ENCODE measurements at regions not wholly inside any gene's neighbourhood (a gene's known extent, or its start where the extent isn't known, plus 50 kb on each side); places are given as distances from the start of the nearest gene placed in this dataset.

DNA sequence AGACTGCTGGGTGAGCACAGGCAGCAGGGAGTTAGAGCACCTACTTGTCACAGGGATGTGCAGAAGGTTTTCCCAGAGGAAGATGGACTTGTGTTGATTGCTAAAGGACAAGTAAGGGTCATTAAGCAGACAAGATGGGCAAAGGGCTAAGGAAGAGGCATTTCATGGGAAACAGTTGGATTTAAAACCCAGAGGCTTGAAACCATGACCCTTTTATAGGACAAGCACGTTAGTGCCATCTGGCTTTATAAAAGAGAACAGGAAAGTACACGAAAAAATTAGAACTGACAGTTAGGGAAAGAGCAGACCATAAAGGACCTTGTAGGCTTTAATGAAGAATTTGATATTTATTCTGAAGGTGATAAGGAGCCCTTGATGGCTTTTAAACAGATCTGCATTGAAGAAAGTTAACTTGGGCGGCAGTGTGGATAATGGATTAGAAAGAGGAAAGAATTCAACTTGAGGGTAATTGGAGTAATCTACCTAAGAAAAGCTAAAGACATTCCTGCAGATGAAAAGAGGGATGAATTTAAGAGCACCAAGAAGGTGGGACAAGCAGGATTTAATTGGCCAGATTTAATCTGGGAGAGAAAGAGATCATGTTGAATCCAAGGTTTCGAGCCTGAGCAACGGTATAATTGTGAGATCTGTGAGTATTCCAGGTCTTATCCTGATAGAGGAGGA lies 68.6 kb downstream of the ZC3H11B start:
- Histone ChIP-seq H3K4me1 (ENCODE audit: control insufficient read depth, insufficient read depth, low read length) (no peaks in the 10 kb centered on the region), H3K4me3 (ENCODE audit: low read depth, low read length) (no peak overlapping the region), H3K36me3 (ENCODE audit: control insufficient read depth in 2 of 2, insufficient read depth in 1 of 2, low read length in 2 of 2) (no peaks in the 10 kb centered on the region), H3K9me3 (ENCODE audit: control insufficient read depth, insufficient read depth, low read depth, low read length) (no peaks in the 10 kb centered on the region), H3K27ac (ENCODE audit: extremely low read depth, low read depth, low read length) (no peak overlapping the region)
- ChIA-PET CTCF (no interaction called here), POLR2A (no interaction called here)
- no peak for TF ChIP-seq ZNF423 (tag by site-specific recombination; IDR thresholded peaks at IDR 0.05)
- TF ChIP-seq, protein P1, sequence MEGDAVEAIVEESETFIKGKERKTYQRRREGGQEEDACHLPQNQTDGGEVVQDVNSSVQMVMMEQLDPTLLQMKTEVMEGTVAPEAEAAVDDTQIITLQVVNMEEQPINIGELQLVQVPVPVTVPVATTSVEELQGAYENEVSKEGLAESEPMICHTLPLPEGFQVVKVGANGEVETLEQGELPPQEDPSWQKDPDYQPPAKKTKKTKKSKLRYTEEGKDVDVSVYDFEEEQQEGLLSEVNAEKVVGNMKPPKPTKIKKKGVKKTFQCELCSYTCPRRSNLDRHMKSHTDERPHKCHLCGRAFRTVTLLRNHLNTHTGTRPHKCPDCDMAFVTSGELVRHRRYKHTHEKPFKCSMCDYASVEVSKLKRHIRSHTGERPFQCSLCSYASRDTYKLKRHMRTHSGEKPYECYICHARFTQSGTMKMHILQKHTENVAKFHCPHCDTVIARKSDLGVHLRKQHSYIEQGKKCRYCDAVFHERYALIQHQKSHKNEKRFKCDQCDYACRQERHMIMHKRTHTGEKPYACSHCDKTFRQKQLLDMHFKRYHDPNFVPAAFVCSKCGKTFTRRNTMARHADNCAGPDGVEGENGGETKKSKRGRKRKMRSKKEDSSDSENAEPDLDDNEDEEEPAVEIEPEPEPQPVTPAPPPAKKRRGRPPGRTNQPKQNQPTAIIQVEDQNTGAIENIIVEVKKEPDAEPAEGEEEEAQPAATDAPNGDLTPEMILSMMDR (tag by site-specific recombination; IDR thresholded peaks at IDR 0.05): peak; percentile 27
- no peak for TF ChIP-seq ZIC2 (tag by site-specific recombination; IDR thresholded peaks at IDR 0.05)
- TF ChIP-seq, protein P2, sequence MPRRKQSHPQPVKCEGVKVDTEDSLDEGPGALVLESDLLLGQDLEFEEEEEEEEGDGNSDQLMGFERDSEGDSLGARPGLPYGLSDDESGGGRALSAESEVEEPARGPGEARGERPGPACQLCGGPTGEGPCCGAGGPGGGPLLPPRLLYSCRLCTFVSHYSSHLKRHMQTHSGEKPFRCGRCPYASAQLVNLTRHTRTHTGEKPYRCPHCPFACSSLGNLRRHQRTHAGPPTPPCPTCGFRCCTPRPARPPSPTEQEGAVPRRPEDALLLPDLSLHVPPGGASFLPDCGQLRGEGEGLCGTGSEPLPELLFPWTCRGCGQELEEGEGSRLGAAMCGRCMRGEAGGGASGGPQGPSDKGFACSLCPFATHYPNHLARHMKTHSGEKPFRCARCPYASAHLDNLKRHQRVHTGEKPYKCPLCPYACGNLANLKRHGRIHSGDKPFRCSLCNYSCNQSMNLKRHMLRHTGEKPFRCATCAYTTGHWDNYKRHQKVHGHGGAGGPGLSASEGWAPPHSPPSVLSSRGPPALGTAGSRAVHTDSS (tag by site-specific recombination; IDR thresholded peaks at IDR 0.05): no peak

DNA sequence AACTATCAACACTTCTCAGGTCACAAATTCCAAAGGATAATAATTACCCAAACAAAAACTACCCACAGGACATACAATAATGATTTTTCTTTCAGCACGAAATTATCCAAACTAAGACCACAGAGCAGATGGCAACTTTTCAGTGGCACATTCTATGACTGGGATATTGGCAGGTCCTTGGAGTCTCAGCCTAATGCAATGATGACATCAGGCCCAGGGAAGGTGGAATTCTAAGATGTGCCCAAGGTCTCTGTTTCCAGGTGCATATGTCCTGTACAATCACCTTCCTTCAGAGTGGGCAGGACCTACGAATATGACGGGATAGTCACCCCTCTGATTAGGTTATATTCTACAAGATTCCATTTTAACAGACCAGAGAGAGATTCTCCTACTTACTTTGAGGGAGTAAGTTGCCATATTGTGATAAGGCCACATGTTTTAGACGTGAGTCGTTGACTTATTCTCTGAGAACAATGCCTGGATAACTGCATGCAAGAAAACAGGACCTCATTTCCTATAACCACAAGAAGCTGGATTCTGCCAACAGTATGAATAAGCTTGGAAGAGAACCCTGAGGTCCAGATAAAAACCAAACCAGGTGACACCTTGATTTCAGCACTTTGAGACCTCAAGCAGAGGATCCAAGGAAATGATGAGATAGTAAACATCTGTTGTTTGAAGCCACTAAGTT lies 69.9 kb downstream of the ZC3H11B start:
- ChIA-PET CTCF (interaction anchor here (0.6 to 1.6 kb wide), 3 partner anchors 12 to 43 kb away, joined by 3 to 4 read pairs (median 3); no protein-coding TSS in a partner anchor), POLR2A (no interaction called here)
- H3K27ac ChIP-seq (ENCODE audit: extremely low read depth, low read depth, low read length): no peak overlapping the region
- H3K4me3 ChIP-seq (ENCODE audit: low read depth, low read length): no peak overlapping the region
- H3K36me3 ChIP-seq (ENCODE audit: control insufficient read depth in 2 of 2, insufficient read depth in 1 of 2, low read length in 2 of 2): no peaks in the 10 kb centered on the region
- TF ChIP-seq KLF10 (tag by site-specific recombination; IDR thresholded peaks at IDR 0.05) (no peak), ZNF350 (tag by site-specific recombination; IDR thresholded peaks at IDR 0.05) (no peak), KLF8 (tag by site-specific recombination; IDR thresholded peaks at IDR 0.05) (no peak)
- no peaks in the 10 kb centered on the region for H3K4me1 ChIP-seq (ENCODE audit: control insufficient read depth, insufficient read depth, low read length)
- no peaks in the 10 kb centered on the region for H3K9me3 ChIP-seq (ENCODE audit: control insufficient read depth, insufficient read depth, low read depth, low read length)

GRCh38 chr1:219541946-219542345 lies 71.0 kb downstream of the ZC3H11B start:
- TF ChIP-seq ZFP41 (tag by site-specific recombination; IDR thresholded peaks at IDR 0.05; ENCODE audit: borderline replicate concordance): no peak
- no peak for TF ChIP-seq ZNF610 (tag by site-specific recombination; IDR thresholded peaks at IDR 0.05; ENCODE audit: borderline replicate concordance)
- no peak for TF ChIP-seq ZNF560 (tag by site-specific recombination; IDR thresholded peaks at IDR 0.05; ENCODE audit: borderline replicate concordance)
- TF ChIP-seq, protein P2 (tag by site-specific recombination; IDR thresholded peaks at IDR 0.05): no peak
- no peak for TF ChIP-seq ZNF274 (IDR thresholded peaks at IDR 0.05; ENCODE audit: low read length)
- TF ChIP-seq ZNF274 (tag by site-specific recombination; IDR thresholded peaks at IDR 0.05; ENCODE audit: borderline replicate concordance): no peak
- TF ChIP-seq ZNF23 (tag by site-specific recombination; IDR thresholded peaks at IDR 0.05; ENCODE audit: borderline replicate concordance): no peak
- TF ChIP-seq ZNF16 (tag by site-specific recombination; IDR thresholded peaks at IDR 0.05; ENCODE audit: low read depth): no peak
- TF ChIP-seq ZNF2 (tag by site-specific recombination; IDR thresholded peaks at IDR 0.05): no peak
- TF ChIP-seq ZSCAN23 (tag by site-specific recombination; IDR thresholded peaks at IDR 0.05): no peak
- no peak overlapping the region for H3K27ac ChIP-seq (ENCODE audit: extremely low read depth, low read depth, low read length)
- H3K9me3 ChIP-seq (ENCODE audit: control insufficient read depth, insufficient read depth, low read depth, low read length): no peaks in the 10 kb centered on the region
- no peaks in the 10 kb centered on the region for H3K36me3 ChIP-seq (ENCODE audit: control insufficient read depth in 2 of 2, insufficient read depth in 1 of 2, low read length in 2 of 2)
- POLR2A ChIA-PET: no interaction called here
- no peak overlapping the region for H3K4me3 ChIP-seq (ENCODE audit: low read depth, low read length)
- no peaks in the 10 kb centered on the region for H3K4me1 ChIP-seq (ENCODE audit: control insufficient read depth, insufficient read depth, low read length)
- CTCF ChIA-PET: interaction anchor here (1.6 kb wide), 1 partner anchor 13 kb away, joined by 3 read pairs; no protein-coding TSS in a partner anchor
